ENCODE measurements at regions not wholly inside any gene's neighbourhood (a gene's known extent, or its start where the extent isn't known, plus 50 kb on each side); places are given as distances from the start of the nearest gene placed in this dataset.

DNA sequence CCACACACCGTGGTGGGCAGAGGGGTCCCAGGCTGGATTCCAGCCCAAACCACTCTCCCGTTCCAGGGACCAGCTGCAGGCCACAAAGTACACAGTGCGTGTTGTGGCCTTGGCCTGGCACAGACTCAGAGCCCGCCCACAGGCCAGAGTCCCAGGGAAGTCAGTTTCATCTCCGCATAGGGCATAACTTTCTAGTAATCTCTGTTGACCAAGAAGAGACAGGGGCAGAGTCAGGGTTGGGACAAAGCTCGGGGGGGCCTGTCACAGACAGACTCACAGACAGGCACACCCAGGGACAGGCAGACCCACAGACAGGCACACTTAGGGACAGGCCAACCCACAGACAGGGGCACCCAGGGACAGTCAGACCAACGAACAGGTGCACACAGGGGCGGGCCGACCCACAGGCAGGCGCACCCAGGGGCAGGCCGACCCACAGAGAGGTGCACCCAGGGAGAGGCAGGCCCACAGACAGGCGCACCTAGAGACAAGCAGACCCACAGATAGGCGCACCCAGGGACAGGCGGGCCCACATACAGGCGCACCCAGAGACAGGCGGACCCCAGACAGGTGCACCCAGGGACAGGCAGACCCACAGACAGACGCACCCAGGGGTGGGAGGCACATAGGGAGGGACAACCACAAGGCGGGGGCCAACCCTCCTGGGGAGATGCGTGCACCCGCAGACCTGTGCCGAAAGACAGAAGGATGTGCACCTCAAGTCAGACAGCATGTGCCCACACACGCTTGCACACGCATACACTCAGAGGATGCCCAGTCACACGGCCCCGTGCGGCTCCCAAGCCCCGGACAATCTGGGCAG, 323.3 kb upstream of the RTL1 start:
- POLR2A ChIA-PET: no interaction called here
- intact Hi-C loops (cut with micrococcal nuclease): no loop called here
- Histone ChIP-seq H3K4me2 (ENCODE audit: low read length) (no peak overlapping the region), H3K9me3 (ENCODE audit: control insufficient read depth in 1 of 2, insufficient read depth in 1 of 2, low read depth in 1 of 2, low read length in 2 of 2) (no peaks in the 10 kb centered on the region), H3K4me1 (ENCODE audit: control insufficient read depth in 1 of 2, insufficient read depth in 2 of 2, low read length in 2 of 2) (no peaks in the 10 kb centered on the region), H3K9me2 (ENCODE audit: insufficient read depth) (no peaks in the 10 kb centered on the region), H3K4me3 (replicated peaks in 1 of 2; ENCODE audit: low read depth in 1 of 2, low read length in 2 of 2) (no peak overlapping the region), H3K79me2 (ENCODE audit: insufficient read depth, low read length) (no peaks in the 10 kb centered on the region), H2AFZ (ENCODE audit: low read depth, low read length, poor library complexity, severe bottlenecking) (no peak overlapping the region), H4K20me1 (ENCODE audit: insufficient read depth) (no peaks in the 10 kb centered on the region), H3K27me3 (ENCODE audit: insufficient read depth, low read length) (no peaks in the 10 kb centered on the region), H3K9ac (ENCODE audit: low read length) (no peak overlapping the region), H3K36me3 (ENCODE audit: control insufficient read depth in 1 of 2, insufficient read depth in 2 of 2, low read length in 2 of 2) (no peaks in the 10 kb centered on the region), H3K27ac (ENCODE audit: low read depth, low read length) (no peak overlapping the region; the same call in 1 of the 2 replicates)
- no peak for DNase-seq (ENCODE audit: low read depth, low spot score)
- ATAC-seq: no peak
- RAD21 ChIA-PET (ENCODE audit: low non-redundant PET in 1 of 2, low total read pairs in 2 of 2, uncharacterized antibody in 2 of 2, unreplicated experiment in 2 of 2): no interaction called here
- TF ChIP-seq YY1 (IDR thresholded peaks at IDR 0.05; ENCODE audit: extremely low read depth, insufficient replicate concordance, low read depth, low read length): no peak
- no peak for TF ChIP-seq SRF (IDR thresholded peaks at IDR 0.05; ENCODE audit: low read depth)
- TF ChIP-seq EZH2phosphoT487 (IDR thresholded peaks at IDR 0.05; ENCODE audit: borderline replicate concordance): no peak
- no peak for TF ChIP-seq TCF7L2 (IDR thresholded peaks at IDR 0.05; ENCODE audit: borderline replicate concordance, extremely low read depth, insufficient read depth, insufficient read length)
- TF ChIP-seq RAD21 (IDR thresholded peaks at IDR 0.05; ENCODE audit: low read depth): no peak
- TF ChIP-seq ZNF274 (IDR thresholded peaks at IDR 0.05; ENCODE audit: low read depth, low read length): no peak
- CTCF ChIA-PET: interaction anchor here (1.4 kb wide), 1 partner anchor 321 kb away, joined by 3 read pairs; no protein-coding TSS in a partner anchor
- no TSS peak for BruUV-seq (replicated peaks)
